ENCODE measurements at regions not wholly inside any gene's neighbourhood (a gene's known extent, or its start where the extent isn't known, plus 50 kb on each side); places are given as distances from the start of the nearest gene placed in this dataset.

DNA sequence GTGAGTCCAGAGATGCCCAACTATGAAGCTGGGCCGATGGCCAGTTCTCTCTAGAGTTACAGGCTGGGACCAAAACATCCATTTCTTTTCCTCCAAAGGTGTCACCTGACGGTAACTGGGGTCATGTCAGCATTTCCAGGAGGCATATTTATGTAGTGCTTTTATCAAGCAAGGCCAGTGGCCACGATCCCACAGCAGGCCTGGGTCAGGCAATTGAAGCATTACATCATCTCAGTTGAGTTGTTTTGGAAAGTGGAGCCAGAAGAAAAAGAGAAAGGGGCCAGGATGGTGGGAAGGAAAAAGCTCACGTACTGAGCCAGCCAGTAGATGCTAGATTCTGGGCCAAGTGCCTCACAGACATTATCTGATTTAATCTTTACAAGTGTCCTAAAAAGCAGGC is 73.9 kb upstream of the BRINP1 start:
- DNase-seq: no peak

GRCh38 chr9:119441832-119442231 is 72.6 kb upstream of the BRINP1 start:
- no peak for DNase-seq

DNA sequence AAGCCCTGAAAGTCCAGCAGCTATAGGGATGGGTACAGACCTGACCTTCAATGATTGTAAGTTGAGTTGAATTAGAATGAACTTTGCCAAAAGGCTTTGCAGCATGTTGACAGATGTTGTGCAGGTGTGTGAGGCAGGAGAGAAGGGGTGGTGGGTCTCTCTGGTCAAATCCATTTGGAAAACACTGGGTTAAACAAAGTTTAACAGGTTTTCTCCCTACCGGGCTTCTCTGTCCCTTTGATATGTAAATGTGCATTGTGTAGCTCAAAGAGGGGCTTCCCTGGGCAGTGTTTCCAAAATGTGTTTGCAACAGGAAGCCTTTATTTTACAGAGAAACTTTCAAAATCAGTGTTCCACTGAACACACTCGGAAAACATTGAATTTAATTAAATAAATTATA is 72.1 kb upstream of the BRINP1 start:
- no peak for DNase-seq

DNA sequence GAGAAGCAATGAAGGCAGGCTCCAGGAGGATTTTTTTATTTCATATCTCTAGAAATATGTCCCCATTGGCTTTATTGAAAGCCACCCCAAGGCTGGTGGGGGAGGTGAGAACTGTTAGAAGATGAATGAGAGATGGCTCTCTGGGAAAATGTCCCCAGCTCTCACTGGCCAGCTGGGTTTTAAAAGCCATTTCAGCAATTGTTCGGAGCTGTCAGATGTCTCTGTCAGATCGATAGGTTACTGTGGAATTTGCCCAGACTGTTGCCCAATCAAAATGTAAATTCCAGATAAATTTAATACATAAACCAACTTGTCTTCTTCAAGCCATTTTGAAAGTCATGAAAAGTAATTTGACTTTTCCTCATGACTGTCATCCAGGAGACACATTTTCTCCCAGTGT is 67.0 kb upstream of the BRINP1 start:
- DNase-seq: no peak

DNA sequence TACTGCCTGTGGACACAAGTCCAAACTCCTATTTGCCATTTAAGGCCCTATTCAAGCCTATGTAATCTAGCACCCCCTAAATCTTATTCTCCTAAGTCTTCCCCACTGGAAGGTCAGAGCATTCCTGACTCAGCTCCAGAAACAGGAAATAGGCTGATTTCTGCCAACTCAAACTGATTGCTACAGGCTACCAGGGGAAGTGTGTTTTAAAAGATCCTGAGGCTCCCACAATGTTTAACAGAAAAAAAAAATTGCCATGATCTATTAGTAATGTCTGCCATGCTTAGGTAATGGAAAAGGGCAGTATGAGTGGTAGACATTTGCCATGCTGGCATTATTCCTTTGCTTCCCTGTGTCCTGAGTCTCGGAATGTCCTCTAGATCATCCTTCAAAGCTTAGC is 65.8 kb upstream of the BRINP1 start:
- DNase-seq: no peak

DNA sequence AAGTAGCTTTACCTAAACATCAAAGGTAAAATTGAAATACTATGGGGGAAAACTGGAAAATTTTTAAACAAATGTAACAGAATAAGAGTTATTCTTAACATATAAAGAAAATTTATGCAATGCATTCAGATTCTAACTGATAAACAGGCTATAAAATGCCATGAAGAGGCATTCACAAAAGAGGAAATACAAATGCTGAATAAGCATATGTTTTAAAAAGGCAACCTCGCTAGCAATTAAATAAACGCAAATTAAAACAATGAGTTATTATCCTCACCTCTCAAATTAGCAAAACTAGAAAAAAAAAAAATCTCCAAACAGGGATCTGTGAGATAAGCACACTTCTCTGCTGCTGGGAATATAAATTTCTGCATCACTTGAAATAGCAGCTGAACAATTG is 63.2 kb upstream of the BRINP1 start:
- DNase-seq: no peak

GRCh38 chr9:119429302-119429701 is 60.1 kb upstream of the BRINP1 start:
- no peak for DNase-seq

GRCh38 chr9:119420231-119420630 is 51.0 kb upstream of the BRINP1 start:
- no peak for DNase-seq

All from NCI-H524 (cell line).